Gastrocnemius medialis (tissue), 4 donors: ENCODE measurements at regions not wholly inside any gene's neighbourhood (a gene's known extent, or its start where the extent isn't known, plus 50 kb on each side); places are given as distances from the start of the nearest gene placed in this dataset.

ENCODE experiments used
- ATAC-seq, 2 donors: fragments of 150-250 bp; one replicate each; pipeline ENCODE4 v1.9.1; 2016
- DNase-seq, 2 donors: peaks; one replicate each; pipeline ENCODE4 v3.0.0-alpha.2; 2019
- H3K27ac ChIP-seq, 4 donors: fragments of 200-600 bp; sonication (generic); 1 replicate in 1 of 4; 2 replicates in 3 of 4; pipeline ENCODE4 v1.5.1; 2016 to 2018; ENCODE audit warnings: mild to moderate bottlenecking in 2 of 4, moderate library complexity in 1 of 4
- H3K27me3 ChIP-seq, 3 donors: fragments of 200-600 bp; sonication (generic) in 2 of 3; 1 replicate in 1 of 3; 2 replicates in 2 of 3; pipeline versions ENCODE4 v1.5.1 to v1.6.0; 2016 to 2019; ENCODE audit warnings: mild to moderate bottlenecking in 1 of 3, moderate library complexity in 1 of 3
- H3K36me3 ChIP-seq, 2 donors: fragments of 200-600 bp; sonication (generic) in 1 of 2; one replicate each; pipeline ENCODE4 v1.5.1; 2017 to 2018
- H3K4me1 ChIP-seq, 2 donors: fragments of 200-600 bp; sonication (generic) in 1 of 2; one replicate each; pipeline ENCODE4 v1.5.1; 2016 to 2017; ENCODE audit warnings: mild to moderate bottlenecking in 2 of 2
- H3K4me3 ChIP-seq, 4 donors: fragments of 200-600 bp; sonication (generic) in 3 of 4; 1 replicate in 1 of 4; 2 replicates in 3 of 4; pipeline ENCODE4 v1.5.1; 2016 to 2019; ENCODE audit warnings: mild to moderate bottlenecking in 2 of 4
- H3K9me3 ChIP-seq, 3 donors: fragments of 200-600 bp; sonication (generic) in 2 of 3; 1 replicate in 1 of 3; 2 replicates in 2 of 3; pipeline ENCODE4 v1.5.1; 2016 to 2019
- CTCF ChIP-seq, 5 experiments: fragments of 450-650 bp in 3 of 5; fragments of 200-600 bp in 2 of 5; sonication (generic) in 2 of 5; IDR thresholded peaks in 4 of 5; conservative IDR thresholded peaks in 1 of 5; 1 replicate in 4 of 5; 2 replicates in 1 of 5; pipeline ENCODE4 v1.5.1; 2016 to 2019; ENCODE audit warnings: antibody characterized with exemption in 5 of 5, mild to moderate bottlenecking in 3 of 5, moderate library complexity in 3 of 5
- POLR2A ChIP-seq, 2 donors: fragments of 450-650 bp; IDR thresholded peaks; one replicate each; pipeline ENCODE4 v1.6.1; 2017; ENCODE audit warnings: antibody characterized with exemption in 2 of 2, mild to moderate bottlenecking in 2 of 2, moderate library complexity in 2 of 2
- in situ Hi-C, 4 donors: fragments of 200-750 bp; cut with MboI; loops; one replicate each; pipeline versions ENCODE4 v1.15.0 to v1.8.0; 2017; ENCODE audit warnings: low sequenced_read_pairs in 4 of 4
- intact Hi-C: fragments of 100-400 bp; cut with DNase I; formaldehyde crosslinking; loops from one replicate; pipeline ENCODE4 v1.15.1; 2023; ENCODE audit warnings: low total_unique reads

GRCh38 chr10:118195729-118196128, 146.4 kb downstream of the FAM204A start:
- no peak for DNase-seq
- no peak for ATAC-seq
- Histone ChIP-seq H3K4me1 (no peaks in the 10 kb centered on the region), H3K36me3 (no peaks in the 10 kb centered on the region), H3K9me3 (no peaks in the 10 kb centered on the region), H3K4me3 (no peak overlapping the region), H3K27ac (no peak overlapping the region), H3K27me3 (peaks cover 0 to 3% (median 0%) of the 10 kb centered on the region in 3 donors)
- TF ChIP-seq POLR2A (IDR thresholded peaks at IDR 0.05) (no peak), CTCF (IDR thresholded peaks at IDR 0.05 in 4 of 5, conservative IDR thresholded peaks at IDR 0.05 in 1 of 5) (no peak)
- intact Hi-C loops = no loop called here
- in situ Hi-C loops = no loop called here

- ATAC-seq (no peak), DNase-seq (no peak)
- Histone ChIP-seq H3K4me3 (no peak overlapping the region), H3K4me1 (no peaks in the 10 kb centered on the region), H3K9me3 (no peaks in the 10 kb centered on the region), H3K27ac (no peak overlapping the region), H3K27me3 (peaks cover 0 to 3% (median 0%) of the 10 kb centered on the region in 3 donors), H3K36me3 (no peaks in the 10 kb centered on the region)
- intact Hi-C loops (no loop called here), in situ Hi-C loops (no loop called here)
- TF ChIP-seq POLR2A (IDR thresholded peaks at IDR 0.05) (no peak), CTCF (IDR thresholded peaks at IDR 0.05 in 4 of 5, conservative IDR thresholded peaks at IDR 0.05 in 1 of 5) (no peak)
These were observed 146.9 kb upstream of the RAB11FIP2 start for GRCh38 chr10:118193642-118194041.

GRCh38 chr10:118181021-118181420, 134.3 kb upstream of the RAB11FIP2 start:
- H3K27me3 ChIP-seq = peaks cover 0 to under 1% (median 0%) of the 10 kb centered on the region in 3 donors
- DNase-seq (no peak), ATAC-seq (no peak)
- H3K9me3 ChIP-seq = no peaks in the 10 kb centered on the region
- in situ Hi-C loops = no loop called here
- intact Hi-C loops = no loop called here
- TF ChIP-seq POLR2A (IDR thresholded peaks at IDR 0.05) (no peak), CTCF (IDR thresholded peaks at IDR 0.05 in 4 of 5, conservative IDR thresholded peaks at IDR 0.05 in 1 of 5) (no peak)
- H3K4me1 ChIP-seq = no peaks in the 10 kb centered on the region
- no peak overlapping the region for H3K27ac ChIP-seq
- H3K36me3 ChIP-seq = no peaks in the 10 kb centered on the region
- no peak overlapping the region for H3K4me3 ChIP-seq

- Histone ChIP-seq H3K27me3 (peaks cover 0 to 3% (median 0%) of the 10 kb centered on the region in 3 donors), H3K36me3 (no peaks in the 10 kb centered on the region), H3K4me1 (no peaks in the 10 kb centered on the region), H3K27ac (no peak overlapping the region), H3K4me3 (no peak overlapping the region), H3K9me3 (no peaks in the 10 kb centered on the region)
- intact Hi-C loops = no loop called here
- no peak for ATAC-seq
- TF ChIP-seq CTCF (IDR thresholded peaks at IDR 0.05 in 4 of 5, conservative IDR thresholded peaks at IDR 0.05 in 1 of 5) (no peak), POLR2A (IDR thresholded peaks at IDR 0.05) (no peak)
- in situ Hi-C loops = no loop called here
- DNase-seq = no peak
These were observed 128.4 kb upstream of the RAB11FIP2 start for GRCh38 chr10:118175148-118175547.

GRCh38 chr10:118173296-118173695, 126.6 kb upstream of the RAB11FIP2 start:
- Histone ChIP-seq H3K4me3 (no peak overlapping the region), H3K9me3 (no peaks in the 10 kb centered on the region), H3K27ac (no peak overlapping the region), H3K27me3 (peaks cover 0 to 3% (median 0%) of the 10 kb centered on the region in 3 donors), H3K4me1 (no peaks in the 10 kb centered on the region), H3K36me3 (no peaks in the 10 kb centered on the region)
- ATAC-seq = no peak
- no peak for DNase-seq
- intact Hi-C loops (no loop called here), in situ Hi-C loops (no loop called here)
- TF ChIP-seq POLR2A (IDR thresholded peaks at IDR 0.05) (no peak), CTCF (IDR thresholded peaks at IDR 0.05 in 4 of 5, conservative IDR thresholded peaks at IDR 0.05 in 1 of 5) (no peak)
